OCI-LY3 (cell line): ENCODE measurements at regions not wholly inside any gene's neighbourhood (a gene's known extent, or its start where the extent isn't known, plus 50 kb on each side); places are given as distances from the start of the nearest gene placed in this dataset.

Experiments
- EZH2phosphoT487 ChIP-seq: fragments of 200-600 bp; shearing (Covaris generic); IDR thresholded peaks from 2 replicates; pipeline ENCODE4 v1.6.1; 2018; ENCODE audit warnings: antibody characterized with exemption, mixed run types, low read depth
- TF ChIP-seq, protein P1 (sequence below): fragments of 200-600, 300-600 bp; sonication (generic); IDR thresholded peaks from 2 replicates; pipeline ENCODE4 v1.5.1; 2014; ENCODE audit warnings: antibody characterized with exemption, low read length, low read depth

- TF ChIP-seq, protein P1, sequence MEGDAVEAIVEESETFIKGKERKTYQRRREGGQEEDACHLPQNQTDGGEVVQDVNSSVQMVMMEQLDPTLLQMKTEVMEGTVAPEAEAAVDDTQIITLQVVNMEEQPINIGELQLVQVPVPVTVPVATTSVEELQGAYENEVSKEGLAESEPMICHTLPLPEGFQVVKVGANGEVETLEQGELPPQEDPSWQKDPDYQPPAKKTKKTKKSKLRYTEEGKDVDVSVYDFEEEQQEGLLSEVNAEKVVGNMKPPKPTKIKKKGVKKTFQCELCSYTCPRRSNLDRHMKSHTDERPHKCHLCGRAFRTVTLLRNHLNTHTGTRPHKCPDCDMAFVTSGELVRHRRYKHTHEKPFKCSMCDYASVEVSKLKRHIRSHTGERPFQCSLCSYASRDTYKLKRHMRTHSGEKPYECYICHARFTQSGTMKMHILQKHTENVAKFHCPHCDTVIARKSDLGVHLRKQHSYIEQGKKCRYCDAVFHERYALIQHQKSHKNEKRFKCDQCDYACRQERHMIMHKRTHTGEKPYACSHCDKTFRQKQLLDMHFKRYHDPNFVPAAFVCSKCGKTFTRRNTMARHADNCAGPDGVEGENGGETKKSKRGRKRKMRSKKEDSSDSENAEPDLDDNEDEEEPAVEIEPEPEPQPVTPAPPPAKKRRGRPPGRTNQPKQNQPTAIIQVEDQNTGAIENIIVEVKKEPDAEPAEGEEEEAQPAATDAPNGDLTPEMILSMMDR = no peak
- no peak for TF ChIP-seq EZH2phosphoT487
Observed at GRCh38 chr1:30642391-30643120, 80.8 kb downstream of the MATN1 start.
